GM12878 (cell line): ENCODE measurements at regions not wholly inside any gene's neighbourhood (a gene's known extent, or its start where the extent isn't known, plus 50 kb on each side); places are given as distances from the start of the nearest gene placed in this dataset.

Experiments used
- ATAC-seq: fragments of 200-7000 bp; cut with Tn5 transposase; 3 replicates; pipeline ENCODE4 v1.9.1; 2020; ENCODE audit warnings: mild to moderate bottlenecking, moderate library complexity
- BruUV-seq: library from RNA; stranded (reverse); fragments of 400-500 nt; replicated peaks from 2 replicates; lab custom pipeline; 2021; lab: Mats Ljungman, UMichigan
- CTCF ChIA-PET: fragments of 300-600 bp; sonication (Branson Sonifier 250); formaldehyde crosslinking; extraction: SDS; loops from one replicate; lab custom pipeline; 2021; ENCODE audit warnings: inconsistent platforms; lab: Yijun Ruan, JAX
- POLR2A ChIA-PET: fragments of 350-600 bp; formaldehyde crosslinking; extraction: SDS; loops from one replicate; lab custom pipeline; 2021; ENCODE audit warnings: inconsistent platforms; lab: Charles Lee
- RAD21 ChIA-PET: fragments of 300-600 bp; sonication (Branson Sonifier 250); formaldehyde crosslinking; loops from one replicate; lab custom pipeline; 2023; ENCODE audit warnings: antibody characterized with exemption; ENCODE audit not compliant: unreplicated experiment; lab: Charles Lee
- SMC1A ChIA-PET: fragments of 300-600 bp; sonication (Branson Sonifier 250); formaldehyde crosslinking; loops from one replicate; lab custom pipeline; 2023; ENCODE audit not compliant: unreplicated experiment, uncharacterized antibody; lab: Charles Lee
- DNase-seq: peaks from one replicate; pipeline ENCODE4 v3.0.0-alpha.2; 2011; ENCODE audit warnings: low read depth, low spot score
- FAIRE-seq: peaks from 3 replicates; lab custom pipeline; 2011; peaks lifted over from hg19 to GRCh38; lab: Jason Lieb, UNC
- H2AFZ ChIP-seq: 2 replicates; pipeline ENCODE4 v1.6.0; 2011; ENCODE audit warnings: low read depth, low read length, control low read depth; ENCODE audit not compliant: control insufficient read depth
- H3K27ac ChIP-seq: 2 replicates; pipeline ENCODE4 v1.5.1; 2011; ENCODE audit warnings: control low read depth; ENCODE audit not compliant: control insufficient read depth, insufficient read depth
- H3K27me3 ChIP-seq, 2 experiments: replicated peaks in 1 of 2; 2 replicates each; pipeline versions ENCODE4 v1.6.0 to v1.6.1; 2011; ENCODE audit warnings: low read length in 1 of 2; ENCODE audit not compliant: control insufficient read depth in 2 of 2, insufficient read depth in 2 of 2
- H3K36me3 ChIP-seq, 2 experiments: 2 replicates each; pipeline ENCODE4 v1.5.1; 2011; ENCODE audit warnings: low read length in 1 of 2; ENCODE audit not compliant: control insufficient read depth in 2 of 2, insufficient read depth in 2 of 2
- H3K4me1 ChIP-seq: 2 replicates; pipeline ENCODE4 v1.6.1; 2011; ENCODE audit warnings: mild to moderate bottlenecking, low read length, moderate library complexity, mixed read lengths; ENCODE audit not compliant: control insufficient read depth, insufficient read depth
- H3K4me2 ChIP-seq: 2 replicates; pipeline ENCODE4 v1.6.0; 2011; ENCODE audit warnings: control low read depth; ENCODE audit not compliant: control insufficient read depth, insufficient read depth
- H3K4me3 ChIP-seq: fragments of 200-600 bp; sonication (generic); 2 replicates; pipeline ENCODE4 v1.5.1; 2016
- H3K79me2 ChIP-seq: 2 replicates; pipeline ENCODE4 v1.6.0; 2011; ENCODE audit warnings: low read length; ENCODE audit not compliant: control insufficient read depth, insufficient read depth
- H3K9ac ChIP-seq: 2 replicates; pipeline ENCODE4 v1.8.0; 2011; ENCODE audit warnings: low read length, control low read depth, mixed read lengths; ENCODE audit not compliant: control insufficient read depth, insufficient read depth
- H3K9me3 ChIP-seq: replicated peaks from 3 replicates; pipeline ENCODE4 v1.5.1; 2011; ENCODE audit warnings: mild to moderate bottlenecking, low read length; ENCODE audit not compliant: control insufficient read depth, insufficient read depth
- H4K20me1 ChIP-seq: 2 replicates; pipeline ENCODE4 v1.6.0; 2011; ENCODE audit not compliant: control insufficient read depth, insufficient read depth
- BCL11A ChIP-seq: IDR thresholded peaks from 2 replicates; pipeline ENCODE4 v1.6.1; 2011; ENCODE audit warnings: low read depth, low read length
- BHLHE40 ChIP-seq, 2 experiments: fragments of 450-650 bp in 1 of 2; IDR thresholded peaks; 2 replicates each; pipeline ENCODE4 v1.6.1; 2011 to 2017; ENCODE audit warnings: low read depth in 2 of 2, borderline replicate concordance in 1 of 2, improper control_type of control experiment in 1 of 2, low read length in 1 of 2, mild to moderate bottlenecking in 1 of 2
- CHD2 ChIP-seq: IDR thresholded peaks from 2 replicates; pipeline ENCODE4 v1.6.1; 2011; ENCODE audit warnings: low read depth, low read length, improper control_type of control experiment, borderline replicate concordance
- CREB1 ChIP-seq: IDR thresholded peaks from 2 replicates; pipeline ENCODE4 v1.6.1; 2012; ENCODE audit warnings: low read depth, mild to moderate bottlenecking, inconsistent platforms
- CREM ChIP-seq: IDR thresholded peaks from 2 replicates; pipeline ENCODE4 v1.6.1; 2014; ENCODE audit warnings: antibody characterized with exemption, low read depth
- E2F8 ChIP-seq: fragments of 450-650 bp; IDR thresholded peaks from 2 replicates; pipeline ENCODE4 v1.6.1; 2018; ENCODE audit warnings: mild to moderate bottlenecking, low read depth, moderate library complexity; ENCODE audit not compliant: partially characterized antibody
- EGR1 ChIP-seq, 2 experiments: IDR thresholded peaks; 1 replicate in 1 of 2; 2 replicates in 1 of 2; pipeline ENCODE4 v1.6.1; 2011 to 2012; ENCODE audit warnings: low read depth in 2 of 2, low read length in 2 of 2, borderline replicate concordance in 1 of 2, mild to moderate bottlenecking in 1 of 2, moderate library complexity in 1 of 2
- FOS ChIP-seq: IDR thresholded peaks from 3 replicates; pipeline ENCODE4 v1.6.1; 2011; ENCODE audit warnings: borderline replicate concordance; ENCODE audit not compliant: insufficient read length; ENCODE audit errors: extremely low read depth
- JUND ChIP-seq: IDR thresholded peaks from 2 replicates; pipeline ENCODE4 v1.6.1; 2012; ENCODE audit warnings: low read depth, mild to moderate bottlenecking, low read length, improper control_type of control experiment, moderate library complexity
- MTA2 ChIP-seq: fragments of 450-650 bp; IDR thresholded peaks from 2 replicates; pipeline ENCODE4 v1.6.1; 2016; ENCODE audit warnings: low read depth, mild to moderate bottlenecking, moderate library complexity
- PKNOX1 ChIP-seq: fragments of 450-650 bp; IDR thresholded peaks from 2 replicates; pipeline ENCODE4 v1.6.1; 2016; ENCODE audit warnings: mild to moderate bottlenecking
- PML ChIP-seq: IDR thresholded peaks from 2 replicates; pipeline ENCODE4 v1.6.1; 2012; ENCODE audit warnings: low read length, inconsistent platforms
- POLR2AphosphoS2 ChIP-seq: IDR thresholded peaks from 2 replicates; pipeline ENCODE4 v1.6.1; 2011; ENCODE audit warnings: low read depth, mild to moderate bottlenecking, low read length, improper control_type of control experiment, moderate library complexity
- SMC3 ChIP-seq: IDR thresholded peaks from 2 replicates; pipeline ENCODE4 v1.6.1; 2011; ENCODE audit warnings: low read length, improper control_type of control experiment, borderline replicate concordance
- SRF ChIP-seq, 2 experiments: IDR thresholded peaks; 2 replicates each; pipeline ENCODE4 v1.6.1; 2011; ENCODE audit warnings: low read depth in 2 of 2, low read length in 2 of 2, mild to moderate bottlenecking in 1 of 2, moderate library complexity in 1 of 2
- ZNF207 ChIP-seq: fragments of 450-650 bp; IDR thresholded peaks from 2 replicates; pipeline ENCODE4 v1.6.1; 2014; ENCODE audit warnings: antibody characterized with exemption, mild to moderate bottlenecking, borderline replicate concordance
- ZNF274 ChIP-seq: IDR thresholded peaks from one replicate; pipeline ENCODE4 v1.8.0; 2011; ENCODE audit not compliant: insufficient read length, insufficient read depth
- ZSCAN29 ChIP-seq: fragments of 450-650 bp; IDR thresholded peaks from 2 replicates; pipeline ENCODE4 v1.6.1; 2017; ENCODE audit warnings: mild to moderate bottlenecking, moderate library complexity
- WGBS: methylation state at CpG from one replicate; pipeline ENCODE4 v1.1.6; 2016; ENCODE audit warnings: low lambda C conversion rate; ENCODE audit not compliant: insufficient replicate concordance, insufficient coverage; ENCODE audit errors: missing lambda C conversion rate; 5-methylcytosine and 5-hydroxymethylcytosine counted together
- in situ Hi-C: fragments of 300-500 bp; cut with MboI; formaldehyde crosslinking; loops from 9 replicates; pipeline ENCODE4 v1.14.3; 2018; ENCODE audit warnings: mixed read lengths
- intact Hi-C: fragments of 100-400 bp; cut with micrococcal nuclease; formaldehyde crosslinking; loops from one replicate; pipeline ENCODE4 v1.14.2; 2022; ENCODE audit not compliant: unreplicated experiment
- TF ChIP-seq, protein P1 (sequence below): fragments of 450-650 bp; IDR thresholded peaks from 2 replicates; pipeline ENCODE4 v1.6.1; 2017; ENCODE audit warnings: mild to moderate bottlenecking, moderate library complexity

GRCh38 chr1:229093238-229093540 is 177.7 kb upstream of the RAB4A start:
- H3K4me3 ChIP-seq, result no peak overlapping the region
- no peaks in the 10 kb centered on the region for H3K9me3 ChIP-seq
- H2AFZ ChIP-seq, result no peak overlapping the region
- 32% methylated on average over 2 of the region's 2 CpGs for WGBS
- no peak for DNase-seq
- H3K4me2 ChIP-seq, result no peak overlapping the region
- in situ Hi-C loops, result no loop called here
- CTCF ChIA-PET, result no interaction called here
- no TSS peak for BruUV-seq
- no peaks in the 10 kb centered on the region for H3K36me3 ChIP-seq
- H3K27me3 ChIP-seq, result peaks cover 2% of the 10 kb centered on the region in 2 experiments; a peak in 2 of 4 replicates
- no peak for ATAC-seq
- intact Hi-C loops, result no loop called here
- RAD21 ChIA-PET, result no interaction called here
- no peak for FAIRE-seq
- TF ChIP-seq BCL11A, result no peak
- TF ChIP-seq SMC3, result no peak
- no peak for TF ChIP-seq EGR1 (IDR thresholded peaks at IDR 0.05; ENCODE audit: borderline replicate concordance in 1 of 2, low read depth in 2 of 2, low read length in 2 of 2)
- TF ChIP-seq FOS, result no peak
- no peak for TF ChIP-seq POLR2AphosphoS2
- TF ChIP-seq SRF (IDR thresholded peaks at IDR 0.05; ENCODE audit: low read depth in 2 of 2, low read length in 2 of 2), result no peak
- no peak for TF ChIP-seq ZNF207
- TF ChIP-seq CREM, result no peak
- no peak for TF ChIP-seq CREB1
- no peak for TF ChIP-seq PML
- TF ChIP-seq CHD2, result no peak
- no peak for TF ChIP-seq ZNF274
- TF ChIP-seq, protein P1, sequence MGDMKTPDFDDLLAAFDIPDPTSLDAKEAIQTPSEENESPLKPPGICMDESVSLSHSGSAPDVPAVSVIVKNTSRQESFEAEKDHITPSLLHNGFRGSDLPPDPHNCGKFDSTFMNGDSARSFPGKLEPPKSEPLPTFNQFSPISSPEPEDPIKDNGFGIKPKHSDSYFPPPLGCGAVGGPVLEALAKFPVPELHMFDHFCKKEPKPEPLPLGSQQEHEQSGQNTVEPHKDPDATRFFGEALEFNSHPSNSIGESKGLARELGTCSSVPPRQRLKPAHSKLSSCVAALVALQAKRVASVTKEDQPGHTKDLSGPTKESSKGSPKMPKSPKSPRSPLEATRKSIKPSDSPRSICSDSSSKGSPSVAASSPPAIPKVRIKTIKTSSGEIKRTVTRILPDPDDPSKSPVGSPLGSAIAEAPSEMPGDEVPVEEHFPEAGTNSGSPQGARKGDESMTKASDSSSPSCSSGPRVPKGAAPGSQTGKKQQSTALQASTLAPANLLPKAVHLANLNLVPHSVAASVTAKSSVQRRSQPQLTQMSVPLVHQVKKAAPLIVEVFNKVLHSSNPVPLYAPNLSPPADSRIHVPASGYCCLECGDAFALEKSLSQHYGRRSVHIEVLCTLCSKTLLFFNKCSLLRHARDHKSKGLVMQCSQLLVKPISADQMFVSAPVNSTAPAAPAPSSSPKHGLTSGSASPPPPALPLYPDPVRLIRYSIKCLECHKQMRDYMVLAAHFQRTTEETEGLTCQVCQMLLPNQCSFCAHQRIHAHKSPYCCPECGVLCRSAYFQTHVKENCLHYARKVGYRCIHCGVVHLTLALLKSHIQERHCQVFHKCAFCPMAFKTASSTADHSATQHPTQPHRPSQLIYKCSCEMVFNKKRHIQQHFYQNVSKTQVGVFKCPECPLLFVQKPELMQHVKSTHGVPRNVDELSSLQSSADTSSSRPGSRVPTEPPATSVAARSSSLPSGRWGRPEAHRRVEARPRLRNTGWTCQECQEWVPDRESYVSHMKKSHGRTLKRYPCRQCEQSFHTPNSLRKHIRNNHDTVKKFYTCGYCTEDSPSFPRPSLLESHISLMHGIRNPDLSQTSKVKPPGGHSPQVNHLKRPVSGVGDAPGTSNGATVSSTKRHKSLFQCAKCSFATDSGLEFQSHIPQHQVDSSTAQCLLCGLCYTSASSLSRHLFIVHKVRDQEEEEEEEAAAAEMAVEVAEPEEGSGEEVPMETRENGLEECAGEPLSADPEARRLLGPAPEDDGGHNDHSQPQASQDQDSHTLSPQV, result no peak
- no peak for TF ChIP-seq MTA2
- no peak for TF ChIP-seq PKNOX1
- TF ChIP-seq E2F8, result no peak
- no peak for TF ChIP-seq BHLHE40 (IDR thresholded peaks at IDR 0.05; ENCODE audit: borderline replicate concordance in 1 of 2, low read depth in 2 of 2, low read length in 1 of 2)
- TF ChIP-seq JUND, result no peak
- no peak for TF ChIP-seq ZSCAN29
- TF ChIP-seq, all 136 proteins: peak for 0
- SMC1A ChIA-PET, result no interaction called here
- POLR2A ChIA-PET, result no interaction called here
- Histone ChIP-seq H3K79me2 (no peaks in the 10 kb centered on the region), H3K4me1 (peaks cover 3% of the 10 kb centered on the region; the same call in 1 of the 2 replicates), H3K27ac (no peak overlapping the region), H4K20me1 (no peaks in the 10 kb centered on the region), H3K9ac (no peak overlapping the region)
